CD4-positive, alpha-beta T cell treated with Interleukin-10 for 1 hour (primary cell): ENCODE measurements at regions not wholly inside any gene's neighbourhood (a gene's known extent, or its start where the extent isn't known, plus 50 kb on each side); places are given as distances from the start of the nearest gene placed in this dataset.
"Not testable (repeated sequence)": the region's sequence is repeated elsewhere in the genome, so short reads cannot be mapped to it uniquely, and the experiment has no call there.

Experiments used
- DNase-seq: peaks from one replicate; pipeline ENCODE4 v3.0.0-alpha.2; 2020

- DNase-seq = no peak
Measured at GRCh38 chr7:67631476-67631875, 634.8 kb downstream of the TYW1 start.

- no peak for DNase-seq
Measured at GRCh38 chr7:67635271-67635670, 638.6 kb downstream of the TYW1 start.

- DNase-seq = no peak
Measured at GRCh38 chr7:67636348-67637022, 639.9 kb downstream of the TYW1 start.

DNA sequence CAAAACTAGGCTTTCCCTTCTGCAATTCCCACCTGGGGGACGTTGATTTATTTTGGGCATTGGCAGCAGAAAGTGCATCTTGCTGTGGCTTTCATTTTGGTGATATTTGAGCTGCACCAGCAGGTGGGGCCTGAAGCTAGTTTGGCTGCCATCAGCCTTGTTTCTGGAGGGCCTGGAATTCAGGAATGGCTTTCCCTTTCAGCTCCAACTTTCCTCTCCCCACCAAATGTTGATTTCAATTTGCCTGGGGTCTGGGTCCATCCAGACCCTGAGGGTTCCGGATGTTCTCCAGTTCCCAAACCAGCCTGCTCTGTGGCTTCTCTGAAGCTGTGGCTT lies 640.4 kb downstream of the TYW1 start:
- DNase-seq = no peak

DNA sequence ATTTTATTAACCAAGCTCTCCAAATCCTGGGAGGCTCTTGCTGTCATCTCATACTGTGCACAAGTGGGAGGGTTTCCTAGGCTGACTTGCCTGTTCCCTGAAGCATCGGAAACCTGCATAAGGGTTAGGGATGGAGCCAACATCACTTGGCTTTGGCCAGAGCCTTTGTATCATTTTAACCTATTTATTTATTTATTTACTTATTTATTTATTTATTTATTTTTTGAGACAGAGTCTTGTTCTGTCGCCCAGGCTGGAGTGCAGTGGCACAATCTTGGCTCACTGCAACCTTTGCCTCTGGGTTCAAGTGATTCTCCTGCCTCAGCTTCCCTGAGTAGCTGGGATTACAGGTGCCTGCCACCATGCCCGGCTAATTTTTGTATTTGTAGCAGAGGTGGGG lies 645.9 kb downstream of the TYW1 start:
- not testable (repeated sequence) for DNase-seq

GRCh38 chr7:67644151-67644550 lies 647.5 kb downstream of the TYW1 start:
- no peak for DNase-seq

- DNase-seq = no peak
Measured at GRCh38 chr7:67652937-67653336, 656.3 kb downstream of the TYW1 start.

DNA sequence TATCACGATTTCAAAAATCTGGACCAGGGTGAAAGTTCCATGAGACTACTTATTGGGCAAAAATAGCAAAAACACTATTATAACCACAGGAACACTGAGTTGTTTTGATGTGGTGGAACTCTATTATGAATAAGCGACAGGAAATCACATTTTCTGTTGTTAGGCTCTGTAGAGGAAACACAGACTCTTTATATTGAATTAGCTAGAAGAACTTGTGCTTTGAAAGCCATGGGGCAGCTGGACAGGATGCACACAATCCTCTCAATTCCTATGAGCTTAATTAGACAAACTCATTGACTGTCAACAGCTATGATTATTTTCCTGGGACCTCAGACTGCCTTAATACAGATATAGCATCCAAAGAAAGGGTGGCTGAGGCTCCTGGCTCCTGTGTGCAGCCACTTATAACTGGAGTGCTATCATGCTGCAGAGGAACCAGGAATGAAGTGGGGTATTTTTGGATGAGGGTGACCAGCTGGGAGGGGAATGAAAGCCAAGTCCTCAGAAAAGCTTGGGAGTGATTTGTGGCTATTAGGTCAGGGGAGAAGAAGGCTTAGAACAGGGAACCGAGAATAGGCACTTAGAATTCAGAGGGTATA lies 657.3 kb downstream of the TYW1 start:
- DNase-seq = no peak

DNA sequence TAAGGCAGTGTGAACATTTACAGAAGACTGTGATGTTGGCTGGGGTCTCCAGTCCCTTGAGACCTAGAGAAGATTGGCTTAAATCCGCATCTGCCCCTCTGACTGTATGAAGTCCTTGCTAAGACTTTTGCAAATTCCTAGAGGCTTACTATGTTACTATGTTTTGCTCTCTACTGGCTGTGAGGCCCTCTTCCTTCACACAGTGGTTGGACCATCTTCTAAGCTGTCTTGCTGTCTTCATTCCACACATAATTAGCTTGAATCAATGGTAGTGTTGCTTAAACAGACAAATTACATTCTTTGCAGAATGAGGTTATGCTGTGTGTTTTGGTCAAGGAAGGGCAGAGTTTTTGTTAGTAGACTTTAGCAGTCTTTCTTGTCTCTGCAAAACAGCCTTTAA lies 658.0 kb downstream of the TYW1 start:
- no peak for DNase-seq

- DNase-seq = no peak
Measured at GRCh38 chr7:67655168-67655567, 658.5 kb downstream of the TYW1 start.

GRCh38 chr7:67659091-67659490 lies 662.5 kb downstream of the TYW1 start:
- DNase-seq = no peak

GRCh38 chr7:67662804-67663203 lies 666.2 kb downstream of the TYW1 start:
- no peak for DNase-seq

DNA sequence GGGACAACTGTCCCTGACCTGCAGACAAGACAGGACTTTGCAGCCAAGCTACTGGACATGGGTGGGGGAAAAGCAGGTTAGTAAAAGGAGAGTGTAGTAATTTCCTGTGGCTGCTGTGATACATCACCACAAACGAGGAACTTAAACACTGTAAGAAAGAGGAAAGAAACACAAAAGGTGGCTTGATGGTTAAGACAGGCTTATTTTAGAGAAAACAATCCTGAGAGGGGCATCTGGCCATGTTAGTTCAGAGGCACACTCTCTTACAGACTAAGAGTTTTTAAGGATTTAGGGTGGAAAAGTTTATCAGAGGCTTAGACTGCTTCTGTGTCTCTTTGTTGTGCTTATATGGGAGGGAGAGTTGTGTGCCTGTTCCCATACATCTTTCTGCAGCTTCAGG lies 667.0 kb downstream of the TYW1 start:
- DNase-seq = no peak

DNA sequence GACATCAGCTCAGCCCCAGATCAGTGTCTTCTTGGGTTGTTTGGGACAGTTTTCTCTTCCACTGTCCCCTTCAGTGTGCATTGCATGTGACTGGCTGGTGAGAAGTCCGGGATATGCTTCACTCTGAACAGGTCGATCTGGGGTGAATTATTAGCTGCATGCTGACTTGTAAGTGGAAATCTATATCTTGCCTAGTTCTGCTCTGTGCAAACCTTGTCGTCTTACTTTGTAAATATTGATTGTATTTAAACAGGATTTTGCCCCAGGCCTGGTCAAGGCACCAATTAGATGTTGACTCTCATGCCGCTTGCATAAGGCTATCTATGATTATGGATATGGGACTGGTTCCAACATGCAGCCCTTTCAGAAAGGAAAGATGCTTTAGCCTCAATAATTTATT lies 669.7 kb downstream of the TYW1 start:
- DNase-seq = not testable (repeated sequence)

- DNase-seq = no peak
Measured at GRCh38 chr7:67671006-67671548, 674.4 kb downstream of the TYW1 start.

- no peak for DNase-seq
Measured at GRCh38 chr7:67673861-67674260, 677.2 kb downstream of the TYW1 start.

DNA sequence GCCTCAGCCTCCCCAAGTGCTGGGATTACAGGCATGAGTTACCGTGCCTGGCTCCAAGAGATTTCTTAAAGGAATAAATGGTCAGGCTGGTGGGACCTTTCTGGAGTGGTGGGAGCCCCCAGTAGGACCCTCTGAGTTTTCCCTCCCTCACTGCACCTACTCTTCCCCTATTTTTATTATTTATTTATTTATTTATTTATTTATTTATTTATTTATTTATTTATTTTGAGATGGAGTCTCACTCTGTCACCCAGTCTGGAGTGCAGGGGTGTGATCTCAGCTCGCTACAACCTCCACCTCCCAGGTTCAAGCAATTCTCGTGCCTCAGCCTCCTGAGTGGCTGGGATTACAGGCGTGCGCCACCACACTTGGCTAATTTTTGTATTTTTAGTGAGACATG lies 678.2 kb downstream of the TYW1 start:
- DNase-seq = not testable (repeated sequence)

DNA sequence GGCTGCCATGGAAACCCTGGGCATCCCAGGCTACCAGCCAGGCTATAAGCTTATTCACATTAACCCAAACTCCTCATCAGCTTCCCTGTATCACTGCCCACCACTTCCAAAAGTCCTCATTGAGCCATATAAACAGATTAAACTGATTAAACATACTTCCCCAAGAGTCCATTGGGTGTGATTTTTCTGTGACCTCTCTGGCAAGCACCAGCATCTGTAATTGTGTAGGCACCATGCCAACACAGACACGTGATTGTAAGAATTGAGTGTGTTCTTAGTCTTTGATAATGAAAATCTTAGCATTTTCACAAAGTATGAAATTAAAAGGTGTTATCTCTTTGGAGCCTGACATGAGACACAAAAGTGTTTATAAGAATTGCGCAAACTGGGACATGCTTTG lies 679.3 kb downstream of the TYW1 start:
- no peak for DNase-seq

GRCh38 chr7:67678419-67678818 lies 681.8 kb downstream of the TYW1 start:
- DNase-seq = no peak

GRCh38 chr7:67683628-67684027 lies 687.0 kb downstream of the TYW1 start:
- no peak for DNase-seq

GRCh38 chr7:67690700-67691099 lies 694.1 kb downstream of the TYW1 start:
- no peak for DNase-seq

DNA sequence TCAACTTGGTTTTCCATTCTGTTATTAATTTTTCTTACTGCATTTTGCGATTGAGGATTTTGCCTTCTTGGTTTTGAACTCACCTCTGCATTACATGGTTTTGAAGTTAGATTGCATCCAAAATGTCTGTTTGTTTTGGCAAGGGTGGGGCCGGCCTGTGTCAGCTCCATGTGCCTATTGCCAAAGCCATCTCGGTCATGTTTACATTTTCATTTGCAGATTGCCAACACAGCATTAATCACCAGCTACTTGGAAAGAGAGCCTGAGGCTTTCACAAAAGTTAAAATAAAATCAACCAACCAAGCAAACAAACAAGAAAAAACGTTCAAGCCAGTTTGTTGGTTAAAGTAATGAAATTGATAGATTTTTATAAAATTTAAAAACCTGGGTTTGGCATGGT lies 695.8 kb downstream of the TYW1 start:
- no peak for DNase-seq

DNA sequence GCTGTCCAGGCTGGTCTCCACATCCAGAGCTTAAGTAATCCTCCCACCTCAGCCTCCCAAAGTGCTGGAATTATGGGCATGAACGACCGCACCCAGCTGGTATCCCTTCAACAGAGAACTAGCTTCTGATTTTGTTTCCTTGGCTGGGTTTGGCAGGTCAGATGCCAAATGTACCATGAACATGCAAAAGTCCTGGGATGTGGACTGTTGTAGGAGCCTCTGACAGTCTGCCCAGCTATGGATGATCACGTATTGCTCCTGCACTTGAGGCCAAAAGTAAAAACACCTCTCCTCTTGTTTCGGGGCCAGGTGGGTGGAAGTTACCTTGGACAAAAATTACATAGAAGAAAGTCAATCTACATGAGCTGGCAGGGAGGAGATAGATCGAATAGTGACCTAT lies 699.5 kb downstream of the TYW1 start:
- no peak for DNase-seq

- no peak for DNase-seq
Measured at GRCh38 chr7:67696878-67697277, 700.2 kb downstream of the TYW1 start.

DNA sequence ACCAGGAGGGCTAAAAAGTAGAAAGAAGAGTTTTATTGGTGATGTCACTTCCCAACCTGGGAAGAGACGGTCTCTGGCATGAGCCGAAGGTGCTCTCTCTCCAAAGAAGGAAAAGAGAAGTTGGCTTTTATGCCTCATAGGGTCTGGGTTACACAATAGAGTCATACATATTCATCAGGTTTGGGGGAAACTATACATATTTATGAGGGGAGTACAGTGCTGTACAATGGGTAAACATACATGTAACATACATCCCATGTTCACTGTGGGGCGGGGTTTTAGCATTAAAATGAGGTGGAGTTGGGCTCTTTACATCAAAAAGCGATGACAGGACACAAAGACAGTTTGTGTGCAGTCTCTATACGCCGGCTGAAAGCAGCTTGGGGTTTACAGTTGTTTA lies 701.7 kb downstream of the TYW1 start:
- no peak for DNase-seq
